ENCODE measurements at regions not wholly inside any gene's neighbourhood (a gene's known extent, or its start where the extent isn't known, plus 50 kb on each side); places are given as distances from the start of the nearest gene placed in this dataset.

- no peaks in the 10 kb centered on the region for H3K4me1 ChIP-seq (ENCODE audit: low read depth)
- no peaks in the 10 kb centered on the region for H3K36me3 ChIP-seq (ENCODE audit: low read depth)
- H3K9me3 ChIP-seq = no peaks in the 10 kb centered on the region
- TF ChIP-seq, protein P1, sequence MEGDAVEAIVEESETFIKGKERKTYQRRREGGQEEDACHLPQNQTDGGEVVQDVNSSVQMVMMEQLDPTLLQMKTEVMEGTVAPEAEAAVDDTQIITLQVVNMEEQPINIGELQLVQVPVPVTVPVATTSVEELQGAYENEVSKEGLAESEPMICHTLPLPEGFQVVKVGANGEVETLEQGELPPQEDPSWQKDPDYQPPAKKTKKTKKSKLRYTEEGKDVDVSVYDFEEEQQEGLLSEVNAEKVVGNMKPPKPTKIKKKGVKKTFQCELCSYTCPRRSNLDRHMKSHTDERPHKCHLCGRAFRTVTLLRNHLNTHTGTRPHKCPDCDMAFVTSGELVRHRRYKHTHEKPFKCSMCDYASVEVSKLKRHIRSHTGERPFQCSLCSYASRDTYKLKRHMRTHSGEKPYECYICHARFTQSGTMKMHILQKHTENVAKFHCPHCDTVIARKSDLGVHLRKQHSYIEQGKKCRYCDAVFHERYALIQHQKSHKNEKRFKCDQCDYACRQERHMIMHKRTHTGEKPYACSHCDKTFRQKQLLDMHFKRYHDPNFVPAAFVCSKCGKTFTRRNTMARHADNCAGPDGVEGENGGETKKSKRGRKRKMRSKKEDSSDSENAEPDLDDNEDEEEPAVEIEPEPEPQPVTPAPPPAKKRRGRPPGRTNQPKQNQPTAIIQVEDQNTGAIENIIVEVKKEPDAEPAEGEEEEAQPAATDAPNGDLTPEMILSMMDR (IDR thresholded peaks at IDR 0.05) = no peak
- H3K4me3 ChIP-seq = no peak overlapping the region
- intact Hi-C loops (cut with DNase I, micrococcal nuclease) = no loop called here
- ATAC-seq (no peak), DNase-seq (no peak)
Measured at GRCh38 chrX:11836284-11836683, 78.2 kb downstream of the MSL3 start.

- intact Hi-C loops (cut with DNase I, micrococcal nuclease) = no loop called here
- ATAC-seq = no peak
Measured at GRCh38 chrX:11837437-11837836, 79.4 kb downstream of the MSL3 start.

DNA sequence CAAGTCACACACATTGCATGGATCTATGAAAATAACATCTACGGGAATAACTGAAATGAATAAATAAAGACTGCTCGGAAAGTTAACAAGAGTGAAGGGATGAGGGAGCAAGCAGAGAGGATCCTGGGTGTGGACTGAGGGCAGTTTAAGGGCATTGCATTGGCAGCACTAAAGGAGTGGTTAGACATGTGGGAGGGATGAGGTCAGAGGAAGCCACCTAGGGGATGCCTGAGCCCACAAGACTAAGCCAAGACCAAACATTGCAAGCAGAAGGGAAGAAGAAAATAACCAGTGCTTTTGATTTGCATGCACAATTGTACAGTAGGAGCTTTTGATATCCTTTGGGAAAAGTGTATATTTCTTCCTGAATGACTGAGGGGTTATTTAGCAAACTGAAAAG is 106.1 kb downstream of the MSL3 start:
- DNase-seq (no peak), ATAC-seq (no peak)
- TF ChIP-seq, protein P1 (IDR thresholded peaks at IDR 0.05) = no peak
- intact Hi-C loops (cut with DNase I, micrococcal nuclease) = no loop called here
- Histone ChIP-seq H3K36me3 (ENCODE audit: low read depth) (no peaks in the 10 kb centered on the region), H3K4me1 (ENCODE audit: low read depth) (no peaks in the 10 kb centered on the region), H3K4me3 (no peak overlapping the region), H3K9me3 (no peaks in the 10 kb centered on the region)

More at GRCh38 chrX:11837437-11837836, 79.4 kb downstream of the MSL3 start:
- TF ChIP-seq, protein P1 (IDR thresholded peaks at IDR 0.05) = no peak
- Histone ChIP-seq H3K4me3 (no peak overlapping the region), H3K4me1 (ENCODE audit: low read depth) (no peaks in the 10 kb centered on the region), H3K9me3 (no peaks in the 10 kb centered on the region), H3K36me3 (ENCODE audit: low read depth) (no peaks in the 10 kb centered on the region)
- DNase-seq = no peak

DNA sequence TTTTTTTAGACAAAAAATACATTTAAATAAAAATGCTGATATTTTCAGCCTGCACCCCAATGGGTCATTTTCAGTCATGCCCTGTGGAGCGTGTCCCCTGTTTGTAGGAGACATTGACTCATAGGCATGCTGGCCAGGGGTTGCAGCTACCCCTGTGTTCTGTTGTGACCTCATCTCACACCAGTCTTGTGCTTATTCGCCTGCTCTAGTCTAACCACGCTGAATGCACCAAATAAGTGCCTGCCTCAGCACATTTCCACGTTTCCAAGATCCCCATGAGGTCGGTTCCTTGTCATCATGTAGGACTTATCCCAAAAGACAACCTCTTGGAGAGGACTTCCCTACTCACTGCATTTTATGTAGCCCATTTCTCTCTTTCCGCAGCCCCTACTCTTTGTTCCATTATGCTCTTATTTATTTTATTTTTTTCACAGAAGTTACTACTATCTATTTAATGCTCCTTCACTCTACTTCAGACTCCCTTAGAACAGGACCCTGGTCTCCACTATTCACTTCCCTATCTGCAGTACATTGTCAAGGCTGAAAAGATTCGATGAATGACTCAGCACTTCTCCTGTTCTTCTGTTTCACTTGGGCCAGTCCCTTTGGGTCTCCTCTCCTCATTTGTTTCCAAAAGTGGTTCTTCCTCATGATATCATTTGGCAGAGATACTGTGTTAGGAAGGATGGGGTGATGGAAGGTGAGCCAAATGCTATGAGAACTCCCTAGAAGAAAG is 109.7 kb downstream of the MSL3 start:
- ATAC-seq = no peak
- intact Hi-C loops (cut with DNase I, micrococcal nuclease) = no loop called here
- H3K4me3 ChIP-seq = no peak overlapping the region
- no peaks in the 10 kb centered on the region for H3K9me3 ChIP-seq
- TF ChIP-seq, protein P1 (IDR thresholded peaks at IDR 0.05) = no peak
- H3K36me3 ChIP-seq (ENCODE audit: low read depth) = no peaks in the 10 kb centered on the region
- no peaks in the 10 kb centered on the region for H3K4me1 ChIP-seq (ENCODE audit: low read depth)
- DNase-seq = no peak

DNA sequence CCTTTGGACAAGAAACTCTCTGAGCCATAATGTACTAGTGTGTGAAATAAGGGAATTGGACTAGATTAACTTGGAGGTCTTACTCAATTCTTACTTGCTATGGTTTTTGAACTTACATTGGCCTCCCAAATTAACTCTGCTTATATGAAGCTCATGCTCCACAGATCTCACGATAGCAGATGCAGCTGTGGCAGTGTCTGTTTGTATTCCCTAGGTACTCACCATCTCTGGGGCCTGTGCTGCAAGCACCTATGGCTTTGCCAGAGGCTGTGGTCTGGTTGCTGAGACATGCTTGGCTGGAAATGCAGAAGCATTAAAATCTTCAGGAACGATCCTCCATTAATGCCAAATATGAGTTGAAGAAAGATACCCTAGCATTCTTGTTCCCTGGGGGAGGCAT is 112.8 kb downstream of the MSL3 start:
- H3K4me3 ChIP-seq = no peak overlapping the region
- ATAC-seq = no peak
- intact Hi-C loops (cut with DNase I, micrococcal nuclease) = no loop called here
- H3K36me3 ChIP-seq (ENCODE audit: low read depth) = no peaks in the 10 kb centered on the region
- TF ChIP-seq, protein P1 (IDR thresholded peaks at IDR 0.05) = no peak
- H3K4me1 ChIP-seq (ENCODE audit: low read depth) = no peaks in the 10 kb centered on the region
- H3K9me3 ChIP-seq = no peaks in the 10 kb centered on the region
- DNase-seq = no peak
